SH-SY5Y (cell line): ENCODE measurements at regions not wholly inside any gene's neighbourhood (a gene's known extent, or its start where the extent isn't known, plus 50 kb on each side); places are given as distances from the start of the nearest gene placed in this dataset.

ENCODE experiments used
- GATA2 ChIP-seq: IDR thresholded peaks from 2 replicates; pipeline ENCODE4 v1.6.1; 2011; ENCODE audit warnings: mild to moderate bottlenecking, low read depth, low read length
- GATA3 ChIP-seq: IDR thresholded peaks from 2 replicates; pipeline ENCODE4 v1.6.1; 2011; ENCODE audit warnings: low read depth, mild to moderate bottlenecking, low read length, moderate library complexity

GRCh38 chr18:76643996-76644395 lies 149.0 kb upstream of the ZNF516 start:
- TF ChIP-seq GATA3 = no peak
- TF ChIP-seq GATA2 = no peak
